RPMI8226 (cell line): ENCODE measurements at regions not wholly inside any gene's neighbourhood (a gene's known extent, or its start where the extent isn't known, plus 50 kb on each side); places are given as distances from the start of the nearest gene placed in this dataset.

Experiments used
- DNase-seq: peaks from one replicate; pipeline ENCODE4 v3.0.0-alpha.2; 2015

DNA sequence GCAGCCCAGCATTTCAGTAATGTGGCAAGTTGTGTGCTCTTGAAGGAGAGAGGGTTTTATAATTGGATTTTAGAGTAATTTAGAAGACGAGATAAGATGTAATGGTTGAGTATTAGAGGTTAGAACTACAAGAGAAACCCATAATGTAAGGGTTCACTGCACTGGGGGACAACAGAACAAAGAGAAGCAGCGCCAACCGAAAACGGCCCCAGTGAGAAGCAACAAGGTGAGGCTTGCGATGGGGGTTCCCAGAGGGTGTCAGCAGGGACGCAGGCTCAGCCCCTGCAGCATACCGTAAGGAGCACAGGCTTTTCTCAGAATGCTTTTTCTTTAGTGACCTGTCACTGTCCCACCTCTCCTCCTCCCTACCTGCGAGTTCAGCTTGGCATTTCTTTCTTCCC lies 183.9 kb upstream of the ETAA1 start:
- no peak for DNase-seq

DNA sequence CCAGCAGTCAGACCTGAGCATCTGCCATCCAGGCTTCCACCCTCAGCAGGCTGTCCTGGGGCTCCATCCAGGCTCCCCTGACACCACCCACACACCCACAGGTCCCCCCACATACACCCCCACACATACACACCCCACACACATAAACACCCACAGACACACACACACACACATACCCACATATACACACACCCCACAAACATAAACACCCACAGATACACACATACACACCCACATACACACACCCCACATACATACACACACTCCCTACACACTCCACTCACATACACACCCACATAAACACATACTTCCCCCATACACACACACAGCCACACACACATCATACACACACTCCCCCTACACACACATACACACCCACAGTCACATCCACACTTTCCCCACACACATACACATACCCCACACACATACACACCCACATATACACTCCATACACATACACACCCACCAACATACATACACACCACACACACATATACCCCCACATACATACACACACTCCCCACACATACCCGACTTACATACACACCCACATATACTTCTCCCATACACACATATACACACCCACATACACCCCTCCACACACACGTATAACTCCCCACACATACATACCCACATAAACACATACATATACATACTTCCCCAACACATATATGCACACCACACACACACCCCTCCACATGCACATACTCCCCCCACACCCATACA lies 183.3 kb upstream of the ETAA1 start:
- DNase-seq = no peak

DNA sequence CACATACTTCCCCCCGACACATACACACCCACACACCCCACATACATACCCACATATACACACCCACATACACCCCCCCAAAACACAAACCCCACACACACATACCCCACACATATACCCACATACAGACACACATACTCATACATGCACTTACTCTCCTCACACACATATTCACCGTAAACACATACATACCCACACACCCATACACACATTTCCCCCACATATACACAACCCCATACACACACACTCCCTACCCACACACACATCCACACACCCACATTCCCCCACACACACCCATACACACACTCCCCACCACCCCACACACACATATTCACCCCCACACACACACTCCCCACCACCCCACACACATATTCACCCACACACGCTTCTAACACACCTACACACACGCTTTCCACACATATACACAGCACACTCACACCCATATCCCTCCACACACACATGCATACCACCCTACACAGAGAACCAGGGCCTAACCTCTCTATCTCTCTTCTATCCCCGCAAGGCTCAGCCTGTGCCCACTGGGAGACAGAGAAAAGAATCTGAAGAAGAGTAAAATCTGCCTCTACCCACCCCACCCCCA lies 182.4 kb upstream of the ETAA1 start:
- DNase-seq = no peak

DNA sequence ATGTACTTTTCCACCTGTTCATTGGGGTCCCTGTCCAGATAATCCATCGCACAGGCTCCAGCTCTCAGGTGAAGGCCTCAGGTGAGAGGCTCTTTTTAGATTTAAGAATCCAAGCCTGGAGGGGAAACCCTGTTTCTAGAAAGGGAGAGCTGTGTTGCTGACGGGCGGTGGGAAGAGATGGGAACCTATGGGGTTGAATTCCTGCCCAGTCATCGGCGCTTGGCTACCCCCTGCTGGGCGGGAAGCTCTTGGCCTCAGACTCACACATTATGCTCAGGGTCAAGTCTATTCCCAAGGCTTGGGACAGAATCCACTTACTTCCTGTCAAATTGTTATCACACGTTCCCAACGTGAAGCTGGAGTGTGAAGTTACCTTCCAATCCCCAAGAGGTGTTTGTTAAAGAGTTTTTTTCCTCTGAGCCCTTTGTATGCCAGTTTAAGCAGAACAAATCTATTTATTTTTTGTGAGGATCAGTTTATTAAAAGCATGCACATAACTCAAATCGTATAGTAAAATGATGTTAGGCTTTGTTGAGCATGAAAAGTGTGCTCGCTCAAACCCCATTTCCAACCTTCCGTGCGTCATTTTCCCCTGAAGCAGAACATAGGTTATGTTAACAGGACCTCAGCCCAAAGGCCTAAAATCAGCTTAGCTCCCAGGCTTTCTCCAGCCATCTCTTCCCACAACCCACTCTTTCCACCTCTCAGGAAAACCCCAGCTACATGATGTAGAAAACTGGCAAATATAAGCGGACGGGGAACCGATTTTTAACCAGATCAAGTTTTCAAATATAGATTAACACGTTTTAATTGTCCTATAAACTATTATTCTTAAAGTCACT lies 181.7 kb upstream of the ETAA1 start:
- peak; percentile 8 for DNase-seq

DNA sequence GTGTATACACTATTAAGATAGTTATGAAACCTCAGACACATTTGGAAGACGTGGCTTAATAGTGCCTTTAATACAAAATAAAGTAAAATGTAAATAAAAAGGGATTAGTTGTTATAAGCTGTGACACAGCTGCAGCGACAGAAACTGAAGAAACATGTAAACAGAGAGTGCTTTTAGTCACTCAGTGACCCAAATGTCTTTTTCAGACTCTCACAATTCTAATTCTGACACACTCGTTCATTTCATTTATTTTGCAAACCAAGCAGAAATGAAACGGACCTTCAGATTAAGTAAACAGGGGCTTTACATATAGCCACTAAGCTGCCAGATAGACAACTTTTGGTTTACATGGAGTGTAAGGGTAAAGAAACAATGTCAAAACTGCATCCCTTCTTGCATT lies 181.0 kb upstream of the ETAA1 start:
- DNase-seq = no peak

DNA sequence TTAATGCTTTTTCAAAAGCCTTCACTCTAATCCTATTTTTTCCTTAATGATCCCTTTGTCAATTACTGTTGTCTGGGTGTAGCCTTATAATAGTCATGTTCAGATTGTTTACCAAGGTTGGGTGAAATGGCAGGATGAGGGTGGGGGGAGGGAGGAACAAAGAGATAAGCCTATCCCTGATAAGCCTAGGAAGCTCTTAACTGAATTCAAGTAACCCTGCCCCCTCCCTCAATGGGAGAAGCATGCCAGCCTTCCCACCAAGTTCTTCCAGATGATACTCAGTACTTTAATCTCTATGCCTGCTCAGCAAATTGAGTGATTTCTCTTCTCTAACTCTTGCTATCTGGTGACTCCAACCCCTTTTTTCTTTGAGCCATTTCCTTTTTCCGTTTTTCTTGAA lies 180.3 kb upstream of the ETAA1 start:
- no peak for DNase-seq

DNA sequence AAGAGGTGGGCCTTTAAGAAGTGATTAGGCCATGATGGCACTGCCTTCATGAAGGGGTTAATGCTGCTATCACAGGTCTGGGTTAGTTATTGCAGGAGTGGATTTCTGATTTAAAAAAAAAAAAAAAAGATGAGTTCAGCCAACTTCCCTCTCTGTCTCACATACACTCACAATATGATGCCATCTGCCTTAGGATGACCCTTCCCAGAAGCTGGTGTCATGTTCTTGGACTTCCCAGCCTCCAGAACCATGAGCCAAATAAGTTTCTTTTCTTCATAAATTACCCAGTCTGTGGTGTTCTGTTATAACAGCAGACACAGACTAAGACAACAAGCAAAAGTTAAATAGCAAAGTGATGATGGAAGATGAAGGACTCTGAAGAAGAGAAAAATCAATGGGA lies 179.7 kb upstream of the ETAA1 start:
- DNase-seq = no peak

DNA sequence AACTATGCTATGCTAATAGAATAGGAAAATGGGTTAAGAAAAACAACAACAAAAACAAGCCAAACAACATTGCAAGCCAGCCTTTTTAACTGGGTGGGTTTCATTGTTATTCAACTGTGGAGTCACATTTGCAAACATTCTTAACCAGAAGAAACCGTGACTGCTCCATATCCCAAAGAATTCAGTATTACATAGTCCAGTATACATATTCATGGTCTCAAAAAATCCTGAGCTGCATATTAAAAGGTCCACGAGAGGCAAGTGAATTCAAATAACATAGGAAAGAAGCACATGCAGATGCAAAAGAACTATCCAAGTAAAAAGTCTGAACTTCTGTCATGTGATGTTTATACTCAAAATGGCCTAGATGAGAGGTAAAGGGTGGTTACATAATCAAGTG lies 179.1 kb upstream of the ETAA1 start:
- no peak for DNase-seq

DNA sequence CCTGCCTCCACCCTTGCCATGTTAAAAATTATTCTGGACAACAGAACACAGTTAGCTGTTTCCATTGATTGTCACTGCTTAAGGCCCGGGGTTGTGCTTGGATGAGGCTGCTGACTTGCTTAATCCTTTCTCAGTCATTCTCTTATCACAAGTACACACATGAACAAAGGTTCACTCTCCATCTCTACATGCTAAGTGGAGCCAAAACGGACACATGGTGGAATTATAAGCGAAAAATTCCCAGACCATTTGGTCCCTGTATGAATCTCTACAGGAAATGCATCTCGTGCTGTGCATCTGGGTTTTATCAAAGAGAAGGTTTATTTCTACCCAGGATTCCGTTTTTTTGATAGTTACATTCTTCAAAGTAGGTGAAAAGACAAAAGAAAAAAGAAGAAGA lies 177.5 kb upstream of the ETAA1 start:
- no peak for DNase-seq

DNA sequence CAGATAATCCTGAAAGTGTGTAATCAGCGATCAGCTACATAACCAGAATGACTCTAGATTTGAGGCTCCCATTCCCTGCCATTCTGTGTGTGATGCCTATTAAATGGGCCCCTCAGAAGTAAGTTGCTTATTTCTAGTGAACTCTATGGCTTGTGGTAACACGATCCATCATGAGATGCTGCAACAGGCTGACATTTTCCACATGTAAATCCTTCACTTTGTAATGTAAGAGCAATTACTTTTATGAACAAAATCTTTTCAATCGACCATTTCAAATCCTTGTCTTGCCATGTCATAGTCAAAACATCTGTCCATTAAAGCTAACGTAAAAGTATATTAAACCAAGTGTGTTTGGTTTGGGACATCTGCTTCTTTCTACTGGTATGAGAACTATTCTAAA lies 175.9 kb upstream of the ETAA1 start:
- no peak for DNase-seq

DNA sequence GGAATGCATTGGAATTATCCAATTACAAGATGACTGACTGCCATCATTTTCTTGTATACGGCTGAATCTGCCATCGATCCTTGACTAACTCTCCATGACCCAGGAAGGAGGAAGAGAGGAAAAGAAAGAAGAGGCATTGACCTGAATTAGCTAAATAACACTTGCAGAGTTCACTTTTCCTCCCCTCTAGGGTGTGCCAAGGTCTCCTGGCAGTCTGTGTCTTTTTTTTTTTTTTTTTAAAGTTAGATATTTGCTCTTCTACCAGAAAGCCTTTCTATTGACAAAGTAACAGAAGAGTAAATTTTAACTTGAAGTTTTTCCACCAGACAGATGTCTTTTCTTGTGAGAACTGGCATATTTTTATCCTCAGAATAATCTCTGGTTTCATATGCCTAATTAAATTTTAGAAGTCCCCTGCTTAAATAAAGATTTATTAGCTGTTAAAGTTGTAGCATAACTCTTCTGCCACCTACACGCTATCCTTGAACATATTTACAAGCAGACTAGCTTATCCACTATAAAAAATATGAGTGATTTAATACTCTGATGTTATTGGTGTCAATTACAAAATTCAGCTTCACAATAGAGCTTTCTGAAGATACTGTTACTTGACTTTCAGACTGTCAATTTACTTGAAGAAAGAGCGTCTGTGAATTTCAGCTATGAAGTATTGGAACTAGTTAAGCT lies 171.7 kb upstream of the ETAA1 start:
- no peak for DNase-seq

DNA sequence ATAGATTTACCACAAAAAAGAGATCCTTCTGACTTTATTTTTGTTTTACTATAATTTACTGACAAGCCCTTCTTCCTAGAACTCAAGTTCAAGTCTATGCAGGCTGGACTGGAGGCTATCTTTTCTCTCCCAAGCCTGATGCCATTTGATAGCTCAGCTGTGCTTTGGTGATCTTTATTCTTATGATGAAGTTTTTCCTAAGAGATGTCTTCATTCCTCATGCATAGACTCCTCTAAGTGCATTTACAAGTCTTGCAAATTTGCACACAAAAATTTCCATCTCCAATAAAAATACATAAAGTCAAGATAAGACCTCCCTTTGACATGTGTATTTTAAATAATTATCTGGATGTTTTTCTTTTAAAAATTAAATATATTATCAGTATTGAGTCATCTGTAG lies 167.4 kb upstream of the ETAA1 start:
- DNase-seq = no peak

DNA sequence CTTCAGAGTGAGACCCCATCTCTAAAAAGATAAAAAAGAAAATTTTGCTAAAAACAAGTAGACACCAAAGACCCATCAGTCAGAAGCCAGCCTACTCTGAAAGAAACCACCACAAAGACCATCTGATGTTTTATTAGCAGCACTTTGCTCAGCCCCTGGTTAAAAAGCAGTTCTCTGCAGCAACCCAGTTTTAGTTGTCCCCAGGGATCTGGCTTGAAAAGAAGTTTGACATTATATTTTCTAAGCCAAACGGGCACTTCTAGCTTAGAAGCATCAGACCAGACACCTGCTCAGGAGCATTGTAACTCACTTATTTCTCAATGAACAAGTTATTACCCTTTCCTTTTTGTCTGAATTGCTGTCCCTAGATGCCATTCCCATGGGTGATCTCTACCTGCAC lies 164.2 kb upstream of the ETAA1 start:
- no peak for DNase-seq

DNA sequence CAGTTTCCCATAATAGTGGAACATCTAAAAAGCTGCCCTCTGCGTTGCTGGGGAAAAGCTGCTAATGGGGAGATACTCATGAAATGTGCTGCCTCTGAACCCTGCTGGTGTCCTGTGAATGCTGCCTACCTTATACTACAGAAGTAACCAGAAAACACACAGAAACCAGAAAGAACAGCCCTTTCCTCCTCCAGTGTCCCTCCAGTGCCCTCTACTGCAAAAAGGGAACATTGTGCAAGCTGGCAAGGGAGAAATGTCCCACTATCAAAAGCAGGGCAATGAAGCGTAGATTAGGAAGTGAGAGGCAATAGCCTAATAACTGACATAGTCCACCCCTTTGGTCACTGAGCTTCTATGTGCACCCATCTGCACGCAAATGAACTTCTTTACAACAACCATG lies 162.7 kb upstream of the ETAA1 start:
- peak; percentile 20 for DNase-seq

DNA sequence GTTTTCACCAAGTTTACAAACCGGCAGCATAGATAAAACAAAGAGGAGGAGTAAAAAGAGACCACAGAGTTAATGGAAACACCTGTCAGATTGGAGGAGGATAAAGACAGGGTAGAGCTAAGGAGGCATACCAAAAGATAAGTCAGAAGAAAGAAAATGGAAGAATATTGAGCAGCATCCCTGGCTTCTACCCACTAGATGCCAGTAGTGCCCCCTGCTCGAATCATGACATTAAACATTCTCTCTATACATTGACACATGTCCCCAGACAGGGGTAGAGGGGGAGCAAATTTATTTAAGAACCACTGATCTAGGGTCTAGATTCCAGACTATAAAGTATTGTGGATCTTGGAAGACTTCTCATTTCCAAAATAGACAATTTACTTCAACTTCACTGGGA lies 159.8 kb upstream of the ETAA1 start:
- DNase-seq = no peak

DNA sequence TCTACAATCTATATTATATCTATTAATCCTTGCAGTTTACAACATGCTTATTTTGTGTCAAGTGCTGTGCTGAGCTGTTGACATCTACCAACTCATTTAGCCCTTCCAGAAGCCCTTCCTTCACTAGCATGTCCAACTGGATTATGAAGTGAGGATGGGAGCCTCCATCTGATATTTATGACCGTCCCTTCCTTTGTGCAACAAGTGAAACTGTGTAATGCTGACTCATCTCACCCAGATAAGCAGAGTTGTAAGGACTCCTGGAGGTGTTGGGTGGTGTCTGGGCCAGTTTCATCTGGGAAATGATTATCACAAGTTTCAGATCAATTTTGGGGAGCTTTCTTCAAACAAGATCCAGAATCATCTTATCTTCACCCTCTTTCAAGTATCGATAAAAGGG lies 156.6 kb upstream of the ETAA1 start:
- DNase-seq = no peak

DNA sequence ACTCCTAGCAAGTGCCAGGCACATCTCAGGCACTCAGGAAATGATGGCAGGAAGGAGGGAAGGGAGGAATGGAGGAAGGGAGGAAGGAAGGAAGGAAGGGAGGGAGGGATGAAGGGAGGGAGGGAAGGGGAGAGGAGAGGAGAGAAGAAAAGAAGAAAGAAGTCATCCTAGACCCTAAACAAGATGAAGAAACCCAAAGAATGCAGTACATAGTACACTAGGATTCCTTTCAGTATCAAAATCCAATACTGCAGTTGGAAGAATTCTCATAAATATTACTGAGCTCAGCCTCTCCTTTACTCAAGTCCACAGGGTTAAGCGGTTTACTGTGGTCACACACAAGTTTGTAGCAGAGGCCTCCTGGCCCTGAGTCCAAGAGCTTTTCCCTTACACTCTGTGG lies 155.7 kb upstream of the ETAA1 start:
- no peak for DNase-seq

DNA sequence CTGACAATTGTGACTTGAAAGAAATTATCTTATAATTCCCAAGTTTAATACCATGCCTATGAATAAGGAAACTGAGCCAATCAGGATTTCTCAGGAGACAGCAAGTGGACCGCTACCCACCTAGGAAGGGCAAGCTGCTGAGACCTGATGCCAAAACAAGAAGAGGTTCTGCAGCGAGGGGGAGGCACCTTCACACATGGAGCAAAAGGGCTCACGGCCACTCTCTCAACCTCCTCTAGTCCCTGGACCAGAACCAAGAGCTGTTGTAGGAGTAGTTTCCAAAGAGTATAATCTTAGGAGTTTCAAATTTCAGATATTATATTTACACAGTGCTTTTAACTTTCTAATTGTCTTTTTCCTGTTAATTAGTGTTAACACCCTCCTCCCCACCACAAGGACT lies 154.7 kb upstream of the ETAA1 start:
- no peak for DNase-seq

DNA sequence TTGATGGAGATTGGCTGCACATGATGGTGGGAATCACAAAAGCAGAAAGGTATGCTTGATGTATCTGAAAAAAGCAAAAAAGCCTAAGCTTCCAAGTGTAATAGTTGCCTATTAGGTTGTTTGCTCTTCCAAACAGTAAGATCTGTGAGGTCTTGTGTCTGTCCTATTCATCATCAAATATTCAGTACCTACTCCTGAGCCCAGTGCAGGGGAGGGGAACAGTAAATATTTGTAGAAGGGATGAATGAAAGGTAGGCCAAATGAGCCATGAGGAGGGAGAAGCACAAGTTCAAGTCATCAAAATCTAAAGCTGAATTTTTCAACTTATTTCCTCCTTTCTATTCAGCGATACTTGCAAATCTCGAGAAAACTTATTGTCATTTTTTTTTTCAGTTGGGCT lies 153.2 kb upstream of the ETAA1 start:
- no peak for DNase-seq

DNA sequence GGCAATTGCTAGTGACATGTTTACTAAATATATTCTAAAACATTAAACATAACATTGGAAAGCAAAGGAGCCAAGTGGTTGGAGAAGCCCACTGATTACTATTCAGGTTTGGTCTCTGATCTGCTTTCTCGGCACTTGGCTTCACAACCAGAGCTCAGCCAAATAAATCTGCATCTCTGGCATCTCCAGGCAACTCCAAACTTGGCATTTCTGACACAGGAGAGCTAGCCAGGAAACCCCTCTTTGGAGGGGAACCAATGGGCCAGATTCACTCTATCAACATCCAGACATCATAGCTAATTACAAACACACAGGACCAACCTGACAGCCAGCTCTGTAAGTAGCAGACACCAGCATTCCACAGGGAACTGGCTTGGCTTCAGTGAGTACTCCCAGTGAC lies 150.3 kb upstream of the ETAA1 start:
- DNase-seq = no peak

DNA sequence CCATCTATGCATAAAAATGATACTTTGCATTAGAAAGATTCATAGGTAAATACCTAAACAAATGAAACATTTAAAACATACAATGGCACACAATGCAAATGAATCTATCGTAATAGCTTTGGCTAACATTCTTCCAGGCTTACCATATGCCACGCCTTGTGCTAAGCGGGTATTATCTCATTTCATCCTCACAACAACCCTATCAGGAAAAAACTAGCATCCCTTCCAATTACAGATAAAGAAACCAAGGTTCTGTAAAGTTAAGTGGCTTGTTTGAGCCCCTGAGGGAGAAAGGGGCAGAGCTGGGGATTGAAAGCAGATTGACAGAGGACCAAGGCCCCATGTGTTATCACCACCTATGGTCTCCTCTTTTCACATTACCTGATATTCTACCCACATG lies 145.4 kb upstream of the ETAA1 start:
- DNase-seq = no peak

DNA sequence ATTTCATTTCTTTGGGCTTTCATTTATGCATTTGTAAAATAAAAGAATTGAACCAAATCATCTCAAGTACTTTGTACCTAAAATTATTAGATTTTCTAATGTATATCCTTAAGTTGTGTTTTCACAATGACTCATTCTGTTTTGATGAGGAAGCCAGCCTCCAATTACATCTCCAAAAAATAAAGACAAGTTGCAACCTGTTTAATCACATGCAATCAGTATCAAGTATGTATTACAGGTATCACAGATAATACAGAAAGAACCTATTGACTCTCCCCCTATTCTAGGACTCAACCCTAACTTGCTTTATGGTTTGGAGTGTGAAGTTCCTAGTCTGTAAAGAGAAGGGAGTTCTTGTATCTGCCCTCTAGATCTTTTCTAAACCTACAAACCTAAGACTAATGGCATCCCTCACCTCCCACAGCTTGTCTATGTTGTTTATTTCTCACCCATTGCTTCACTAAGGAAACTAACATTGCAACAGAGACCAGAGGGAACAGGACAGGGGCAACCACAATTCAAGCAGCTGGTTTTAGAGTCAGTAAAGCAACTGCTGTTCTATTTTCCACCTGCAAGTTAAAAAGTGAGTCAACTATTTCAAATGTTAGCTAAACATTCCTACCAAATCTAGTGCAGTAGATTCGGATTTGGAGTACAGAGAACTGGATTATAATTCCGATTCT lies 141.1 kb upstream of the ETAA1 start:
- no peak for DNase-seq

DNA sequence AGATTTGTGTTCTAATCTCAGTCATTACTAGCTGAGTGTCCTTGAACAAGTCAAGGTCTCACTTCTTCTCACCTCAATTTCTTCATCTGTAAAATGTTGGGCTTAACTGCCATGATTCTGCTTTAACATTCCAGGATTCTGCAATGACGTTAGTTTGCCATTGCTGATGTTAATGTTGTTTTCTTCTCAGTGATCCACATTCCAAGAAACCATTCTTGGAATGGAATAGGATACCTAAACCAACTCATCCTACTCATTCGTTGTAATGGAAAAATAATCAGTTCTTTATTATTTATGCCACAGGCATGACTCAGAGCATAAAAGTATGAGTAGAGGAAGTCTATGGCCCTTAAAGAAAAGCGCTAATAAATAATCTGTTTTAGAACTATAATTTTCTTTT lies 140.2 kb upstream of the ETAA1 start:
- DNase-seq = no peak
